ENCODE measurements at regions not wholly inside any gene's neighbourhood (a gene's known extent, or its start where the extent isn't known, plus 50 kb on each side); places are given as distances from the start of the nearest gene placed in this dataset.

DNA sequence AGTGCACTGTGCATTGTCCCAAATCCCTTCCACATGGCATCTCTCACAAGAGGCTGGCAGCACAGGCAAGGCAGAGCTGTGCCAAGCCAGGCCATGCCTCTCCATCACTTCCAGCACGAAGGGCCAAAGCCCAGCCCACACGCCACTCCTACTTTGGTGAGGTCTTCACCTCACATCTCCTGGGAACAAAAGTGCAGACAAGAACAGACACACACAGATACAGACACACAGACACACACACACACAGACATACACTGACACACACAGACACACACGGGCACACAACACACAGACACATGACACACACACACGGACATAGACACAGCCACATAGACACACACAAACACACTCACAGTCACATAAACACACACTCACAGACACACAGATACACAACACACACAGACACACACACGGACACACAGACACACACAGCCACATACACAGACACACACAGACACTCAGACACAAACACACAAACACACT is 233.3 kb downstream of the UACA start:
- TF ChIP-seq CTCF (IDR thresholded peaks at IDR 0.05; ENCODE audit: extremely low read depth, missing control alignments): no peak
- no peak for DNase-seq (ENCODE audit: low spot score)

GRCh38 chr15:70528816-70529215 is 234.5 kb downstream of the UACA start:
- no peak for DNase-seq (ENCODE audit: low spot score)
- no peak for TF ChIP-seq CTCF (IDR thresholded peaks at IDR 0.05; ENCODE audit: extremely low read depth, missing control alignments)

GRCh38 chr15:70528270-70528706 is 235.1 kb downstream of the UACA start:
- no peak for TF ChIP-seq CTCF (IDR thresholded peaks at IDR 0.05; ENCODE audit: extremely low read depth, missing control alignments)
- DNase-seq (ENCODE audit: low spot score): peak; percentile 79

GRCh38 chr15:70526974-70527325 is 236.4 kb downstream of the UACA start:
- no peak for DNase-seq (ENCODE audit: low spot score)
- TF ChIP-seq CTCF (IDR thresholded peaks at IDR 0.05; ENCODE audit: extremely low read depth, missing control alignments): no peak

DNA sequence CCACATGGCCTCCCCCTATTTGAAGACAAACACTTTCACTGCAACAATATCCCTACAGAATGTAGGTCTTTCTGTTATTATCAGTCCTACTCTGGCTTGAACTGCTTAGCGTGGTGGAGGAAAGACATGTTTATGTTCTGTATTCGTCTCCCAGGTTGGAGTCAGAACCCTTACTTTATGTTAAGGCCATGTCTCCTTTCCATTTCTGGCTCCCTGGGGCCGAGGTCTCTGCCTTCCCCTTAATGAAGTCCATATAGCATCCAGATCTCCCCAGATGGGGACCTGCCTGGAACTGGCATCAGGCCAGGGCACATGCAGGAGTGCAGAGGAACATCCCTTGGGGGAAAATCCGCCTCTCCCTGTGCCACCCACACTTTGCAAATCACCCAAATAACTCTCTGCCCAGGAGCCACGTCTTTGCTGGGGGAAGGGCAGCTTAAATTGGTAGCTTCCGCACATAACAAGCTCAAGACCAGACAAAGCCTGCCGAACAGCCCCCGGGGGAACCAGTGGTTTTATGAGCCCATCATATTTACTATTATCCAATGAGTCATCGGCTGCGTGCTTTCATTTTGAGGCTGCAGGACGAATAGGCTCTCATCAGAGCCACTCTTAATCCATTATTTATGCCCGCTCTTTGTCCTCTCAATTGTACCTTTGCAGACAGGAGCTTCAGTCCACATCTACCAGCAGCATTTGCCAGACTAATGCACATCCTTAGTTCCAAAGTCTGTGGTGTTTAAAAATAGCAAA is 237.0 kb downstream of the UACA start:
- DNase-seq (ENCODE audit: low spot score): peak; percentile 46
- no peak for TF ChIP-seq CTCF (IDR thresholded peaks at IDR 0.05; ENCODE audit: extremely low read depth, missing control alignments)

- TF ChIP-seq CTCF (IDR thresholded peaks at IDR 0.05; ENCODE audit: extremely low read depth, missing control alignments): no peak
- DNase-seq (ENCODE audit: low spot score): no peak
Measured at GRCh38 chr15:70525551-70525950, 237.8 kb downstream of the UACA start.

DNA sequence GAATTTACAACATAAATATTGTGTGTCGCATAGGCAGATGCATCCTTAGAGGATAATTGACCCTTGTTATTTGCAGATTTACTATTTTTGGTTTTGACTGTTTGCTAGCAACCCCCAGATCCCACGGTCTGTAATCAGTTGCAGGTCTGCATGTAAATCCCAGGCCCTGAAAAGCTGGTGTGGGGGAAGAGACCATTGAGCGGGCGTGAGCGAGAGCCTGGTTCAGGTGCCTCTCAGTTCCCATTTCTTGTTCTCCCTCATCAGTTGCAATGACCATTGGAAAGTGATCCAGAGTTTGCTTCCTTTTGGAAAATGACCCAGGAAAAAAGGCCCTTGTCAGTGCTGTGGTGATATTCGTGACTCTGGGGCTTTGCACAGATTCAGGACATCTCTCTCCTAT is 238.9 kb downstream of the UACA start:
- DNase-seq (ENCODE audit: low spot score): no peak

More for the DNA sequence above, 238.9 kb downstream of the UACA start:
- TF ChIP-seq CTCF (IDR thresholded peaks at IDR 0.05; ENCODE audit: extremely low read depth, missing control alignments): no peak
